HFFc6 (cell line): ENCODE measurements at regions not wholly inside any gene's neighbourhood (a gene's known extent, or its start where the extent isn't known, plus 50 kb on each side); places are given as distances from the start of the nearest gene placed in this dataset.
A peak's percentile ranks its signal among the peaks of the same experiment; 100 is the strongest.

ENCODE experiments used
- DNase-seq: peaks from one replicate; pipeline ENCODE4 v3.0.0-alpha.2; 2018
- H3K27ac Mint-ChIP-seq: 2 replicates; pipeline ENCODE4 v1.8.0; 2020; ENCODE audit warnings: mild to moderate bottlenecking, mixed read lengths
- H3K27me3 Mint-ChIP-seq: 2 replicates; pipeline ENCODE4 v1.8.0; 2021; ENCODE audit warnings: mild to moderate bottlenecking, moderate library complexity, mixed read lengths; ENCODE audit not compliant: insufficient read depth
- H3K36me3 Mint-ChIP-seq: 2 replicates; pipeline ENCODE4 v1.8.0; 2021; ENCODE audit warnings: low read depth, mixed read lengths
- H3K4me1 Mint-ChIP-seq: 2 replicates; pipeline ENCODE4 v1.8.0; 2020; ENCODE audit warnings: low read depth, mixed read lengths
- H3K4me3 Mint-ChIP-seq: 2 replicates; pipeline ENCODE4 v1.8.0; 2020; ENCODE audit warnings: mild to moderate bottlenecking, moderate library complexity, mixed read lengths
- H3K9me3 Mint-ChIP-seq: 2 replicates; pipeline ENCODE4 v1.8.0; 2020; ENCODE audit warnings: mild to moderate bottlenecking, mixed read lengths
- TF ChIP-seq, protein P1 (sequence below): fragments of 200-600 bp; sonication (generic); IDR thresholded peaks from 2 replicates; pipeline ENCODE4 v1.5.0; 2021; ENCODE audit warnings: antibody characterized with exemption, mild to moderate bottlenecking

DNA sequence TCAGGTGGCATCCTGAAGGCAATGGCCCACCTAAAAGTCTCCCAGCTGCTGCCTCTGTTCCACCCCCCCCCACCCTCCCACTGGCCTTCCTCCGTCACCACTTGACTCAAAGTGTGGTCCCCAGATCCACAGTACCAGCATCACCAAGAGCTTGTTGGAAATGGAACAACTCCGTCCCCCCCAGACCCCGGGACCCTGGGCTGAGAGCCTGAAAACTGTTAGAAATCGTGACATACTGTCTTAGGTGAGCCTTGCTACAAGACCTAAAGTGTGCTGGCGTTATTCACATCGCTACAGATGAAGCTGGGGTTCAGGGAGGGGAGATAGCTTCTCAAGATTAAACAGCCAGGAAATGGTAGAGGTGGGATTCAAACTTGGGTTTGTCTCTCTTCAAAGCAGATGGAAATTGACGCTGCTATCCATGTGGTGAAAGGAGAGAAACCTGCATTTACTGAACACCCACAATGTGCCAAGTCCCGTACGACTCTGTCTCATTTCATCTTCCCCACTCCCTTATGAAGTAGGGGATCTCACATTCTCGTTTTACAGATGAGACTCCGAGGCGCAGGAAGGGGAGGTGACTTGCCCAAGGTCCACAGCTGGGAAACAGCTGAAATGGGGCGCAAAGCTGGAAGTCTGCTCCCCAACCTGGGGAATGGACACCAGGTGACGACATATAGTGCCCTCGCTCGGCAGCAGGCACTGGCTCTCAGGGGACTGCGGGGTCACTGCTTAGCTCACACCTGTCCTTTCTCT, 52.8 kb upstream of the IFFO2 start:
- Mint-ChIP-seq H3K4me3 (peak overlapping the region; percentile 67), H3K4me1 (peaks cover 40% of the 10 kb centered on the region), H3K27ac (peak overlapping the region; percentile 97), H3K36me3 (no peaks in the 10 kb centered on the region), H3K27me3 (no peaks in the 10 kb centered on the region; the same call in 1 of the 2 replicates), H3K9me3 (no peaks in the 10 kb centered on the region)
- TF ChIP-seq, protein P1, sequence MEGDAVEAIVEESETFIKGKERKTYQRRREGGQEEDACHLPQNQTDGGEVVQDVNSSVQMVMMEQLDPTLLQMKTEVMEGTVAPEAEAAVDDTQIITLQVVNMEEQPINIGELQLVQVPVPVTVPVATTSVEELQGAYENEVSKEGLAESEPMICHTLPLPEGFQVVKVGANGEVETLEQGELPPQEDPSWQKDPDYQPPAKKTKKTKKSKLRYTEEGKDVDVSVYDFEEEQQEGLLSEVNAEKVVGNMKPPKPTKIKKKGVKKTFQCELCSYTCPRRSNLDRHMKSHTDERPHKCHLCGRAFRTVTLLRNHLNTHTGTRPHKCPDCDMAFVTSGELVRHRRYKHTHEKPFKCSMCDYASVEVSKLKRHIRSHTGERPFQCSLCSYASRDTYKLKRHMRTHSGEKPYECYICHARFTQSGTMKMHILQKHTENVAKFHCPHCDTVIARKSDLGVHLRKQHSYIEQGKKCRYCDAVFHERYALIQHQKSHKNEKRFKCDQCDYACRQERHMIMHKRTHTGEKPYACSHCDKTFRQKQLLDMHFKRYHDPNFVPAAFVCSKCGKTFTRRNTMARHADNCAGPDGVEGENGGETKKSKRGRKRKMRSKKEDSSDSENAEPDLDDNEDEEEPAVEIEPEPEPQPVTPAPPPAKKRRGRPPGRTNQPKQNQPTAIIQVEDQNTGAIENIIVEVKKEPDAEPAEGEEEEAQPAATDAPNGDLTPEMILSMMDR = no peak
- no peak for DNase-seq

DNA sequence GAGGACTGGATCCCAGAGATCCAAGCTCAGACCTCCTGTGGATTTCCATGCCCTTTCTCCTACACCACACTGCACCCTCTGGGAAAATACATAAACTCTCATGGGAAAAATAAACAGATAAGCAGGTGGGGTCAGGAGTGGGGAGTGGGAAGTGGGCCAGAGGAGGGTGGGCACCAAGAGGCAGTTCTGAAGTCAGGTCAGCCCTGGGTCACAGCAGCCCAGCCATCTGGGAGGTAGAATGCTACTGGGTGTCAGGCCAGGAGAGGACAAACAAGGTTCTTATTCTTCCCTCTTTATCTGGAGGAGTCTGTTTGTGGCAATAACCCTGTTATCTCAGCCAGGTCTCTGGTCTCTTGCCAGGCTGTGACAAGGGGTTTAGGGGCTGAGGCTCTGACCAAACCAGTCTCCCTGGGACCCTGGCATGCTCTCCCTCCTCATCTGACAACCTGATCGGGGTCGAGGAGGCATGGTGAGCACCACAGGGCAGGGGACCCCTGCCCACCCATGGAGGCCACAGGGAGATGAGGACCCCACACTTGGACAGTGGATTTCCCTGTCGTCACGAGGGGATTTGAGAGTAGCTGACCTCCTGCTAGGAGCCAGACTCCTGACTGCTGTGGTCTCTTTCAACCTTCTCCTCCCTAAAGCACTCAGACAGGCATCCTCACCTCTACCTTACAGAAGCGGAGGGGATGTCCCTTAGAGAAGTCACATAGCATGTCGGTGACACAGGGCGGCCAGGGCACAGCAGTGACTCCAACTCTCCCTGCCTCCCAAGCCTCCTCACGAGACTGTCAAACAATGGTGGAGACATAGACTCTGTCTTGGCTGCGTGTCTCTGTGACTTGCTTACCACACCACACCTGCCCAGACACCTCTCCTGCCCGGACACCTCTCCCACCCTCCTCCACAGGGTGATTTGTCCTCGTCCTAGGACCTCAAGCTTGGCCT, 51.3 kb upstream of the IFFO2 start:
- no peaks in the 10 kb centered on the region for H3K36me3 Mint-ChIP-seq
- H3K4me3 Mint-ChIP-seq = no peak overlapping the region
- H3K27me3 Mint-ChIP-seq = peaks cover 3% of the 10 kb centered on the region
- DNase-seq = no peak
- H3K4me1 Mint-ChIP-seq = peaks cover 38% of the 10 kb centered on the region
- TF ChIP-seq, protein P1 = no peak
- H3K27ac Mint-ChIP-seq = no peak overlapping the region
- peaks cover 10% of the 10 kb centered on the region for H3K9me3 Mint-ChIP-seq

DNA sequence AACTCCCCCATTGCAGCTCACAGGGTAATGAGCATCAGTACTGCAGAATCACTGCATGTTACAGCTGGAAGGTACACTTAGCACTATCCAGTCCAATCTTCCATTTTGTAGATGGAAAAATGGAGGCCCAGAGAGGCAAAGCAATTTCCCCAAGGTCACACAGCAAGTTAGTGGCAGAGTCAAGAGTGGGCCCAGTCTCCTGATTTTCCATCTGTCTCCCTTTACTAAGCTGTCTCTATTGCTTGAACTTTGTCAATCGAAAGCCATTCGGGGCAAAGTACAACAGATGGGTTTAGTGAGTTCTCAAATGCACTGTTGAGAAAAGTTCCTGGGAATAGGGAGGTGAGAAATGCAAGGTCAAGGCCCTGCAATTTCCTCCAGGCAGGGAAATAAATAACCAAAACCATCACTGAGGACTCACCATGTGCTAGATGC, 50.4 kb upstream of the IFFO2 start:
- Mint-ChIP-seq H3K9me3 (peaks cover 19% of the 10 kb centered on the region), H3K36me3 (peaks cover 5% of the 10 kb centered on the region), H3K27ac (no peak overlapping the region), H3K27me3 (peaks cover 3% of the 10 kb centered on the region), H3K4me1 (peaks cover 29% of the 10 kb centered on the region), H3K4me3 (no peak overlapping the region)
- TF ChIP-seq, protein P1 = no peak
- DNase-seq = no peak
